HG03378 (cell line): ENCODE measurements at regions not wholly inside any gene's neighbourhood (a gene's known extent, or its start where the extent isn't known, plus 50 kb on each side); places are given as distances from the start of the nearest gene placed in this dataset.

Experiments
- ATAC-seq: cut with Tn5 transposase; IDR thresholded peaks from one replicate; pipeline ENCODE4 v1.9.1; 2021; ENCODE audit warnings: mild to moderate bottlenecking, moderate library complexity; ENCODE audit not compliant: unreplicated experiment

GRCh38 chr11:109914038-109914437 is 179.2 kb upstream of the ZC3H12C start:
- no peak for ATAC-seq

- no peak for ATAC-seq
Observed at GRCh38 chr11:109914809-109915653, 178.2 kb upstream of the ZC3H12C start.

- no peak for ATAC-seq
Observed at GRCh38 chr11:109926941-109927340, 166.3 kb upstream of the ZC3H12C start.

GRCh38 chr11:109929308-109929707 is 163.9 kb upstream of the ZC3H12C start:
- no peak for ATAC-seq

- ATAC-seq = no peak
Observed at GRCh38 chr11:109933126-109933525, 160.1 kb upstream of the ZC3H12C start.

- ATAC-seq = no peak
Observed at GRCh38 chr11:109934151-109934550, 159.0 kb upstream of the ZC3H12C start.

GRCh38 chr11:109936661-109937180 is 156.5 kb upstream of the ZC3H12C start:
- ATAC-seq = no peak

- no peak for ATAC-seq
Observed at GRCh38 chr11:109937968-109938367, 155.2 kb upstream of the ZC3H12C start.

- ATAC-seq = no peak
Observed at GRCh38 chr11:109939166-109939810, 153.9 kb upstream of the ZC3H12C start.

GRCh38 chr11:109940816-109941215 is 152.4 kb upstream of the ZC3H12C start:
- no peak for ATAC-seq

- ATAC-seq = peak; percentile 60
Observed at GRCh38 chr11:109945626-109946321, 147.4 kb upstream of the ZC3H12C start.

GRCh38 chr11:109946322-109946846 is 146.8 kb upstream of the ZC3H12C start:
- ATAC-seq = peak; percentile 91

- no peak for ATAC-seq
Observed at GRCh38 chr11:109954534-109954933, 138.7 kb upstream of the ZC3H12C start.

- peak; percentile 79 for ATAC-seq
Observed at GRCh38 chr11:109956124-109956793, 136.9 kb upstream of the ZC3H12C start.

GRCh38 chr11:109957000-109957399 is 136.2 kb upstream of the ZC3H12C start:
- no peak for ATAC-seq

- ATAC-seq = no peak
Observed at GRCh38 chr11:109957601-109958000, 135.6 kb upstream of the ZC3H12C start.

- ATAC-seq = no peak
Observed at GRCh38 chr11:109958131-109958820, 134.9 kb upstream of the ZC3H12C start.

GRCh38 chr11:109958821-109959166 is 134.4 kb upstream of the ZC3H12C start:
- ATAC-seq = no peak

- ATAC-seq = no peak
Observed at GRCh38 chr11:109960831-109961230, 132.4 kb upstream of the ZC3H12C start.

GRCh38 chr11:109961261-109961660 is 131.9 kb upstream of the ZC3H12C start:
- no peak for ATAC-seq
